ENCODE measurements at regions not wholly inside any gene's neighbourhood (a gene's known extent, or its start where the extent isn't known, plus 50 kb on each side); places are given as distances from the start of the nearest gene placed in this dataset.
"Not testable (repeated sequence)": the region's sequence is repeated elsewhere in the genome, so short reads cannot be mapped to it uniquely, and the experiment has no call there.

DNA sequence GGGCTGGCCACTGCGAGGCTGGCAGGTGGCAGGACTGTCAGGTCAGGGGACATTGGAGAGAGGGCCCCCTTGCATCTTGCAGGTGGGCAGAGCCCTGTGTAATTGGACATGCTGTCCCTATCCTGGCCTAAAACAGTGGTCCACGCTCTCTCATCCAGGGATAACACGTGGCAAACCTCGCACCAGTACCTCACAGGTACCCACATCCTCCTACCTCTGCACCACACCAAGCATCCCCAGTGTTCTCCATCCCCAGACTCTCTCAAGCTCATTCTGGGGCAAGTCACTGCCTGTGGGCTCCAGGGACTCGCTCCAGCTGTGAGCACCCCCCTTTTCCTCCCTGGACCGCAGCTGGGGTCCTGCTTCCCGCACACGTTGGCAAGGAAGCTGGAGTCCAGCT is 212.3 kb upstream of the LRRC61 start:
- TF ChIP-seq, protein P1, sequence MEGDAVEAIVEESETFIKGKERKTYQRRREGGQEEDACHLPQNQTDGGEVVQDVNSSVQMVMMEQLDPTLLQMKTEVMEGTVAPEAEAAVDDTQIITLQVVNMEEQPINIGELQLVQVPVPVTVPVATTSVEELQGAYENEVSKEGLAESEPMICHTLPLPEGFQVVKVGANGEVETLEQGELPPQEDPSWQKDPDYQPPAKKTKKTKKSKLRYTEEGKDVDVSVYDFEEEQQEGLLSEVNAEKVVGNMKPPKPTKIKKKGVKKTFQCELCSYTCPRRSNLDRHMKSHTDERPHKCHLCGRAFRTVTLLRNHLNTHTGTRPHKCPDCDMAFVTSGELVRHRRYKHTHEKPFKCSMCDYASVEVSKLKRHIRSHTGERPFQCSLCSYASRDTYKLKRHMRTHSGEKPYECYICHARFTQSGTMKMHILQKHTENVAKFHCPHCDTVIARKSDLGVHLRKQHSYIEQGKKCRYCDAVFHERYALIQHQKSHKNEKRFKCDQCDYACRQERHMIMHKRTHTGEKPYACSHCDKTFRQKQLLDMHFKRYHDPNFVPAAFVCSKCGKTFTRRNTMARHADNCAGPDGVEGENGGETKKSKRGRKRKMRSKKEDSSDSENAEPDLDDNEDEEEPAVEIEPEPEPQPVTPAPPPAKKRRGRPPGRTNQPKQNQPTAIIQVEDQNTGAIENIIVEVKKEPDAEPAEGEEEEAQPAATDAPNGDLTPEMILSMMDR (IDR thresholded peaks at IDR 0.05; ENCODE audit: insufficient read depth, low read length), result not testable (repeated sequence)
- TF ChIP-seq POLR2AphosphoS5 (IDR thresholded peaks at IDR 0.05; ENCODE audit: low read depth); GABPA (IDR thresholded peaks at IDR 0.05; ENCODE audit: low read depth); REST (IDR thresholded peaks at IDR 0.05; ENCODE audit: insufficient replicate concordance, low read depth): not testable (repeated sequence)

Data from HL-60 (cell line).